T-helper 17 cell (primary cell): ENCODE measurements at regions not wholly inside any gene's neighbourhood (a gene's known extent, or its start where the extent isn't known, plus 50 kb on each side); places are given as distances from the start of the nearest gene placed in this dataset.

ENCODE experiments used
- ATAC-seq: fragments of 150-1000 bp; cut with Tn5 transposase; 2 replicates; pipeline ENCODE4 v1.10.0; 2021; ENCODE audit warnings: mild to moderate bottlenecking, moderate library complexity
- DNase-seq, 3 donors: peaks; one replicate each; pipeline versions ENCODE4 v3.0.0 to v3.0.0-alpha.2; 2020 to 2021
- H3K9me3 ChIP-seq: one replicate; pipeline ENCODE4 v1.7.0; 2013; ENCODE audit warnings: low read length, mild to moderate bottlenecking; ENCODE audit not compliant: control insufficient read depth, poor library complexity, severe bottlenecking
- H3K27ac Mint-ChIP-seq: one replicate; pipeline ENCODE4 v1.8.0; 2022; ENCODE audit warnings: mild to moderate bottlenecking, moderate library complexity, mixed read lengths
- H3K27me3 Mint-ChIP-seq: one replicate; pipeline ENCODE4 v1.8.0; 2022; ENCODE audit warnings: mixed read lengths
- H3K36me3 Mint-ChIP-seq: one replicate; pipeline ENCODE4 v1.8.0; 2022; ENCODE audit warnings: low read depth, mixed read lengths
- H3K4me1 Mint-ChIP-seq: one replicate; pipeline ENCODE4 v1.8.0; 2022; ENCODE audit warnings: mild to moderate bottlenecking, mixed read lengths
- H3K4me3 Mint-ChIP-seq: one replicate; pipeline ENCODE4 v1.8.0; 2022; ENCODE audit warnings: mild to moderate bottlenecking, moderate library complexity, mixed read lengths

GRCh38 chr20:22512911-22513489 lies 71.4 kb downstream of the FOXA2 start:
- no peaks in the 10 kb centered on the region for H3K27me3 Mint-ChIP-seq
- no peak overlapping the region for H3K27ac Mint-ChIP-seq
- no peak for DNase-seq
- H3K9me3 ChIP-seq, result no peaks in the 10 kb centered on the region
- no peaks in the 10 kb centered on the region for H3K4me1 Mint-ChIP-seq
- no peak overlapping the region for H3K4me3 Mint-ChIP-seq
- no peaks in the 10 kb centered on the region for H3K36me3 Mint-ChIP-seq
- no peak for ATAC-seq

- ATAC-seq, result no peak
- Mint-ChIP-seq H3K4me1 (no peaks in the 10 kb centered on the region), H3K27ac (no peak overlapping the region), H3K36me3 (no peaks in the 10 kb centered on the region), H3K27me3 (no peaks in the 10 kb centered on the region), H3K4me3 (no peak overlapping the region)
- no peak for DNase-seq
- H3K9me3 ChIP-seq, result no peaks in the 10 kb centered on the region
These were observed 72.1 kb downstream of the FOXA2 start for GRCh38 chr20:22511943-22512910.

DNA sequence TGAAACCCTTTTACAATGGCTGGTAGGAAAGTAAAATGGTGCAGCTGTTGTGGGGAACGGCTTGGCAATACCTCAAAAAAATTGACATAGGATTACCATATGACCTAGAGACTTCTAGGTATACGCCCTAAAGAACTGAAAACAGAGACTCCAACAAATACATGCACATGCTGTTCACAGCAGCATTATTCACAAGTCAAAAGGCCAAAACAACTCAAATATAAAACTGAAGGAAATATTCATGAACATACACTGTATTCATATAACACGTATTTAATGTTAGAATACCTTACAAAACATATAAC lies 74.6 kb downstream of the FOXA2 start:
- Mint-ChIP-seq H3K27me3 (no peaks in the 10 kb centered on the region), H3K4me3 (no peak overlapping the region), H3K36me3 (no peaks in the 10 kb centered on the region), H3K4me1 (no peaks in the 10 kb centered on the region), H3K27ac (no peak overlapping the region)
- no peak for ATAC-seq
- no peak for DNase-seq
- no peaks in the 10 kb centered on the region for H3K9me3 ChIP-seq

- Mint-ChIP-seq H3K36me3 (no peaks in the 10 kb centered on the region), H3K27me3 (no peaks in the 10 kb centered on the region), H3K4me1 (no peaks in the 10 kb centered on the region), H3K27ac (no peak overlapping the region), H3K4me3 (no peak overlapping the region)
- DNase-seq, result no peak
- no peaks in the 10 kb centered on the region for H3K9me3 ChIP-seq
- no peak for ATAC-seq
These were observed 75.1 kb downstream of the FOXA2 start for GRCh38 chr20:22509090-22509842.

GRCh38 chr20:22508426-22508825 lies 75.9 kb downstream of the FOXA2 start:
- Mint-ChIP-seq H3K27me3 (no peaks in the 10 kb centered on the region), H3K4me1 (no peaks in the 10 kb centered on the region), H3K27ac (no peak overlapping the region), H3K4me3 (no peak overlapping the region), H3K36me3 (no peaks in the 10 kb centered on the region)
- H3K9me3 ChIP-seq, result no peaks in the 10 kb centered on the region
- DNase-seq, result no peak
- ATAC-seq, result no peak

- Mint-ChIP-seq H3K36me3 (no peaks in the 10 kb centered on the region), H3K4me3 (no peak overlapping the region), H3K27ac (no peak overlapping the region), H3K27me3 (no peaks in the 10 kb centered on the region), H3K4me1 (no peaks in the 10 kb centered on the region)
- DNase-seq (no peak), ATAC-seq (no peak)
- no peaks in the 10 kb centered on the region for H3K9me3 ChIP-seq
These were observed 77.0 kb downstream of the FOXA2 start for GRCh38 chr20:22507240-22507961.

GRCh38 chr20:22506827-22507226 lies 77.5 kb downstream of the FOXA2 start:
- no peaks in the 10 kb centered on the region for H3K9me3 ChIP-seq
- Mint-ChIP-seq H3K27ac (no peak overlapping the region), H3K36me3 (no peaks in the 10 kb centered on the region), H3K4me3 (no peak overlapping the region), H3K27me3 (no peaks in the 10 kb centered on the region), H3K4me1 (no peaks in the 10 kb centered on the region)
- no peak for ATAC-seq
- no peak for DNase-seq

DNA sequence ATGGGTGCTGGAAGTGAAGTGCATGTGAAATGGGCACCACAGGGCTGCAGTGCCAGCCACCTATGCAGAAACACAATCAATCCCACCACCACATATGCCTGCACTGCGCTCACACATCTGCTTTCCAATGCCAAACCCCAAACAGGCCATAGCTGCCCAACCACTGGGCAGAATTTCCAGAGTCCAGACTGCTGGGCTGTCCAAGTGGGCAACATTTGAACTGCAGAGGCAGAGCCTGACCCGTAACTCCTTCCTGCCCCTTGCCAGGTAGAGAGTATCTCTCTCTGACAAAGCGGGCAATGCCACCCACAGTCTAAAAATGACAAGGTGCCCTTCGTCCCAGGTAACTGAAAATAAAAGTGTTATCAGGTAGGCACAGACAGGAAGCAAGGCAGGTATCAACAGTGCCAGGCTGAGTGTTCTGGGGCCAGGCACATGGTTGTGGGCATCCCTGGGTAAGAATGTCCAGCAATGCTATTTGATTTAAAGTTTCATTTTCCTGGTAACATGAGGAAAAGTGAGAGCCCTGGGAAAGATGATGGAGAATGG lies 79.5 kb downstream of the FOXA2 start:
- H3K27me3 Mint-ChIP-seq, result no peaks in the 10 kb centered on the region
- H3K4me3 Mint-ChIP-seq, result no peak overlapping the region
- DNase-seq (no peak), ATAC-seq (no peak)
- no peaks in the 10 kb centered on the region for H3K36me3 Mint-ChIP-seq
- no peaks in the 10 kb centered on the region for H3K4me1 Mint-ChIP-seq
- no peak overlapping the region for H3K27ac Mint-ChIP-seq
- no peaks in the 10 kb centered on the region for H3K9me3 ChIP-seq

GRCh38 chr20:22503577-22503976 lies 80.8 kb downstream of the FOXA2 start:
- Mint-ChIP-seq H3K27ac (no peak overlapping the region), H3K4me3 (no peak overlapping the region), H3K4me1 (no peaks in the 10 kb centered on the region), H3K36me3 (no peaks in the 10 kb centered on the region), H3K27me3 (no peaks in the 10 kb centered on the region)
- DNase-seq (no peak), ATAC-seq (no peak)
- H3K9me3 ChIP-seq, result peaks cover under 1% of the 10 kb centered on the region

DNA sequence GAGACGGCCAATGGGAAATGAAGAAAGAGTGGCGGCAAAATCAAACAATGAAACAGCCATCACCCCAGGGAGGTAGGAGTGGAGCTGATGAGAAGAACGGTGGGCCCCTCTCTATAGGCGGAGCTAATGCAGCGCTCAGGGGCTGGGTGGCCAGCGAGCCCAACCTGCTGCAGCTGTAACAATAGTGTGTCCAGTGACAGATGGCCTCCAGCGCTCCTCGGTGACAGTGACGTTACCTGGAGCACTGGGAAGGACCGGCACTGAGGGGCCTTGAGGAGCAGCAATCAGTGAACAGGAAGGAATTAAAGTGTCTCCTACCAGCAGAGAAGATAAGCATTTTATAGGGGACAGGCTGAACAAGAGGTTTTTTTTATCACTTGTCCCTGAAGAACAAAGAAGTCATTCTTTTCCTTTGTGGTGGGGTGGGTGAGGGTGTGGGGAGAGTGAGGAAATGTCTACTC lies 81.6 kb downstream of the FOXA2 start:
- no peak overlapping the region for H3K4me3 Mint-ChIP-seq
- ATAC-seq (no peak), DNase-seq (no peak)
- H3K27ac Mint-ChIP-seq, result no peak overlapping the region
- H3K9me3 ChIP-seq, result peaks cover 5% of the 10 kb centered on the region
- H3K27me3 Mint-ChIP-seq, result no peaks in the 10 kb centered on the region
- no peaks in the 10 kb centered on the region for H3K36me3 Mint-ChIP-seq
- H3K4me1 Mint-ChIP-seq, result no peaks in the 10 kb centered on the region

DNA sequence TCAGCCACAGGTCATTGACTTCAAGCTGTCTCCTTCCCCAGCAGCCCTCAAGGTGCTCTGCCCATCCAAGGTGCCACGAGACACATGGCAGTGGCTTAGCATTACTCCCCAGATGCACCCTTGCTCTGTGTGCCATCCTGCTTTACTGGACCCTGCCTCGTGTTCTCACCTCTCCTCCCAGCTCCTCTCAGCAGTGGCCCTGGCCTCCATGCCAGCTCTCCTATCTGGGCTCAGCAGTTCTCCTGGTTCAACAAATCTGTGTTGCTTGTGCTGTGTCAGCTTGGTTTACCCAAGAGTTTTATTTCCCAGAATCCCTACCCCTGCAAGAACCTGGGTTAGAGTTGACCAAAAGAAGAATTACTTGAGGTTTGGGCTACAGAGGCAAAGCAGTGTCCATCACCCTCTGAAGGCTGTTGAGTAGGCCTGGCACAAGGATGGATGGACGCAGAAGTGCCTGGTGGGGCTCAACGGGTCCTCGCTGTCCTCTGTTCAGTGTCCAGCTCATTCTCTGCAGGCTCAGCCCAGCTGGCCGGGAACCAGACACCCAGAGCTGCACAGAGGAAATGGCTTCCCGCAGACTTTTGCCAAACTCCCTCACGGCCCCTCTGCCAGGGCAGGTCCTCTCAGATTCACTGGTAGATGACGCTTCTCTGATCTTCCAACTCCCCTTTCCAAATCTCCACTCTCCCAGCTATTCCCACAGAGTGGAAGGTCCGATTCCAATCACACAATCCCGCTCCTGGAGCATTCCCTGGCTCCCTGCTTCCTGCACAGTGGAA lies 82.6 kb downstream of the FOXA2 start:
- no peaks in the 10 kb centered on the region for H3K36me3 Mint-ChIP-seq
- no peak overlapping the region for H3K4me3 Mint-ChIP-seq
- no peaks in the 10 kb centered on the region for H3K27me3 Mint-ChIP-seq
- DNase-seq, result no peak
- no peaks in the 10 kb centered on the region for H3K4me1 Mint-ChIP-seq
- H3K27ac Mint-ChIP-seq, result no peak overlapping the region
- no peak for ATAC-seq
- peaks cover 5% of the 10 kb centered on the region for H3K9me3 ChIP-seq

DNA sequence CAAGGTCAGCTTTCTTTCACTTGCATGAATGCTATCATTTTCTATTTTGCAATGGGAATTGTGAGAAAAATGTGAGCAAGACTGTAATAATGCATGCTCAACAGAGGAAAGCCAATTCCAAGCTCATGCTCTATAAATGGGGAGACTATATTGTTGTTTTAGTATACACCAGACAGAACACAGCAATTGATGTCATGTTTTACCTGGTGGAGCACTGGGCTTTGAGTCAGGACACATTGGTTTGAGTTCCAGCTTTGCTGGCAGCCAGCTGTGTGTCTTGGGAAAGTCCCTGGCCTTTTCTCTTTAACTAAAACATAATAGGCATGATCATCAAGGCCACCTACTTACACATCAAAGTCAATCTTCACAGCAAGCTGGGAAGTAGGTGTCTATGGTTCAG lies 83.3 kb downstream of the FOXA2 start:
- DNase-seq, result no peak
- no peak for ATAC-seq
- Mint-ChIP-seq H3K4me1 (no peaks in the 10 kb centered on the region), H3K27ac (no peak overlapping the region), H3K36me3 (no peaks in the 10 kb centered on the region), H3K4me3 (no peak overlapping the region), H3K27me3 (no peaks in the 10 kb centered on the region)
- H3K9me3 ChIP-seq, result peaks cover 5% of the 10 kb centered on the region
